ENCODE measurements at regions not wholly inside any gene's neighbourhood (a gene's known extent, or its start where the extent isn't known, plus 50 kb on each side); places are given as distances from the start of the nearest gene placed in this dataset.

DNA sequence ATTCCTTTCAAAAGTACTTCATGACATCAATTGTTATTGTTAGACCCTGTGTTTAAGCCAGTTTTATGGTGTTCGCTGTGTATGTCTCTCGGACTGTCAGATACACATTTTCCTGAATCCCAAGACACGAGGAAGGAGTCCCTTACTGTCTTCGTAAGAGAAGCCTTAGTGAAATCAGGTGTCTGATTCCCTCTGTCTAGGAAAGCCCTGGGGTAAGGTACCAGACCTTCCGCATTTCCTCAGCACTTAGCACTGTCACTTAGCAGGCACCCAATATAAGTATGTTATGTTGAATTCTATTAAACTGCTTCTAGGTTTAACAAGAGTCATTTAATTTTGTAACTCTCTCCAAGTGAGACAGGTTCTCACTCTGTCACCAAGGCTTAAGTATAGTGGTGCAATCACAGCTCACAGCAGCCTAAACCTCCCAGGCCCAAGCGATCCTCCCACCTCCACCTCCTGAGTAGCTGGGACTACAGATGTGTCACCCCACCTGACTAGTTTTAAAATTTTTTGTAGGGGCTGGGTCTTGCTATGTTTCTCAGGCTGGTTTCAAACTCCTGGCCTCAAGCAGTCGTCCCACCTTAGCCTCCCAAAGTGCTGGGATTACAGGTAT is 111.0 kb downstream of the BBS10 start:
- Histone ChIP-seq H3K27me3 (ENCODE audit: insufficient read depth, insufficient read length) (no peaks in the 10 kb centered on the region), H3K9me3 (ENCODE audit: insufficient read depth, low read length) (peaks cover 11% of the 10 kb centered on the region; the same call in 1 of the 2 replicates), H3K4me3 (ENCODE audit: insufficient read length, low read depth) (no peak overlapping the region), H3K9ac (ENCODE audit: insufficient read length, low read depth) (no peak overlapping the region), H3K36me3 (ENCODE audit: insufficient read depth, insufficient read length, low read length) (no peaks in the 10 kb centered on the region), H3K4me1 (ENCODE audit: insufficient read depth, insufficient read length) (no peaks in the 10 kb centered on the region)
- DNase-seq (ENCODE audit: low read depth, low spot score), result no peak
- TF ChIP-seq ZNF274 (IDR thresholded peaks at IDR 0.05; ENCODE audit: low read depth, low read length) (no peak), YY1 (IDR thresholded peaks at IDR 0.05; ENCODE audit: insufficient read depth, insufficient read length) (no peak), SUZ12 (IDR thresholded peaks at IDR 0.05; ENCODE audit: extremely low read depth, insufficient read depth, insufficient read length) (no peak)

DNA sequence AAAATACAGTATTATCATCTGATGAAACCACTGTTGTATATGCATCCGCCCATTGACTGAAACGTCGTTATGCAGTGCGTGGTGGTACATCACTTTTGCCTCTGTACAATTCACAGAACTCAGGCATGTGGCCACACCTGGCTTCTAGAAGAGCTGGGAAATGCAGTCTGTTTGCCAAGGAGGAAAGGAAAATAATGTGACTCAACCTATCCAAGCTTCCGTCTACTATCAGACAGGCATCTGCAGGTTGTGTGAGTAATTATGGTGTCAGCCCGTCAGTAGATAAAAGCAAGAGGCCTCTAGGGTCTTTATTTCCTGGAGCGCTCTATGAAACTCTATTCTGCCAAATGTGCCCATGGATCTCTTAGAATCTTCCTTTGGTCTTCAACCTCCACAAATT is 111.6 kb downstream of the BBS10 start:
- Histone ChIP-seq H3K4me3 (ENCODE audit: insufficient read length, low read depth) (no peak overlapping the region), H3K4me1 (ENCODE audit: insufficient read depth, insufficient read length) (no peaks in the 10 kb centered on the region), H3K27me3 (ENCODE audit: insufficient read depth, insufficient read length) (no peaks in the 10 kb centered on the region), H3K9ac (ENCODE audit: insufficient read length, low read depth) (no peak overlapping the region), H3K9me3 (ENCODE audit: insufficient read depth, low read length) (peaks cover 11% of the 10 kb centered on the region; the same call in 1 of the 2 replicates), H3K36me3 (ENCODE audit: insufficient read depth, insufficient read length, low read length) (no peaks in the 10 kb centered on the region)
- DNase-seq (ENCODE audit: low read depth, low spot score), result no peak
- no peak for TF ChIP-seq SUZ12 (IDR thresholded peaks at IDR 0.05; ENCODE audit: extremely low read depth, insufficient read depth, insufficient read length)
- no peak for TF ChIP-seq YY1 (IDR thresholded peaks at IDR 0.05; ENCODE audit: insufficient read depth, insufficient read length)
- no peak for TF ChIP-seq ZNF274 (IDR thresholded peaks at IDR 0.05; ENCODE audit: low read depth, low read length)

DNA sequence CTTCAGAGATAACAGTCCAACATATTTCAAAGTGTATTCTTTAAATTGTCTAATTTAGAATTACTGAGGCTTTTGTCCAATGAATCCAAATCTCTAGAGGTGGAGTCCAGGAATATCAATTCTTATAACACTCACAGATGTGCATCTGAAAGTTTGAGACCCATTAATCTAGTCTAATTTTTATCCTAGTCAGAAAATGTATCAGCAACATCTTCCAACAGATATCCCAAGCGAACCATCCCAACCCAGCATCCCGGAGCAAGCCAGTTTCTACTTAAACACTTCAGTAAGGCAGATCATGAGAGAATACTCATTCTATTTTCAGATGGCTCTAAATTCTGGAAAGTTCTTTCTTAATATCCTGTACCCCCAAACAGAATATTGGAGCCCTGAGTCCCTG is 113.5 kb downstream of the BBS10 start:
- no peak for DNase-seq (ENCODE audit: low read depth, low spot score)
- Histone ChIP-seq H3K9me3 (ENCODE audit: insufficient read depth, low read length) (no peaks in the 10 kb centered on the region), H3K4me1 (ENCODE audit: insufficient read depth, insufficient read length) (no peaks in the 10 kb centered on the region), H3K4me3 (ENCODE audit: insufficient read length, low read depth) (no peak overlapping the region), H3K27me3 (ENCODE audit: insufficient read depth, insufficient read length) (no peaks in the 10 kb centered on the region), H3K9ac (ENCODE audit: insufficient read length, low read depth) (no peak overlapping the region), H3K36me3 (ENCODE audit: insufficient read depth, insufficient read length, low read length) (no peaks in the 10 kb centered on the region)
- TF ChIP-seq SUZ12 (IDR thresholded peaks at IDR 0.05; ENCODE audit: extremely low read depth, insufficient read depth, insufficient read length) (no peak), YY1 (IDR thresholded peaks at IDR 0.05; ENCODE audit: insufficient read depth, insufficient read length) (no peak), ZNF274 (IDR thresholded peaks at IDR 0.05; ENCODE audit: low read depth, low read length) (no peak)

DNA sequence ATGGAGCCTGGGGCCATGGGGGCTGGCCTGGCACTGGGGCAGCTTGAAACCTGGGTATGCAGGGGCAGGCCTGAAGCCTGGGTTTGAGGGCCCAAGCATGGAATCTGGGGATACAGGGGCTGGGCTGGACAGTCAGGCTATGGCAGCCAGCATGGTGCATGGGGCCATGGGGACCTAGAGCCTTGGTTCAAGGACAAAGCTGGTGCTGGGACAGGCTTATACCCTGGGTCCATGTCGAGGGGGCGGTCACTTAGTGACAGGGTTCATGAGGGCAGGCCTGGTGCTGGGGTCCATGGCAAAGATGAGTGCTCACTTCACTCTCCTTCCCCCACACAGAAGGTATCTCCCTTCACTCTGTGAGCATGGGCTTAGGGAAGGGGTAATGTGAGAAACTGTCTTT is 116.2 kb downstream of the BBS10 start:
- Histone ChIP-seq H3K4me3 (ENCODE audit: insufficient read length, low read depth) (no peak overlapping the region), H3K4me1 (ENCODE audit: insufficient read depth, insufficient read length) (no peaks in the 10 kb centered on the region), H3K9me3 (ENCODE audit: insufficient read depth, low read length) (no peaks in the 10 kb centered on the region), H3K27me3 (ENCODE audit: insufficient read depth, insufficient read length) (no peaks in the 10 kb centered on the region), H3K9ac (ENCODE audit: insufficient read length, low read depth) (no peak overlapping the region), H3K36me3 (ENCODE audit: insufficient read depth, insufficient read length, low read length) (no peaks in the 10 kb centered on the region)
- TF ChIP-seq SUZ12 (IDR thresholded peaks at IDR 0.05; ENCODE audit: extremely low read depth, insufficient read depth, insufficient read length), result no peak
- no peak for DNase-seq (ENCODE audit: low read depth, low spot score)

DNA sequence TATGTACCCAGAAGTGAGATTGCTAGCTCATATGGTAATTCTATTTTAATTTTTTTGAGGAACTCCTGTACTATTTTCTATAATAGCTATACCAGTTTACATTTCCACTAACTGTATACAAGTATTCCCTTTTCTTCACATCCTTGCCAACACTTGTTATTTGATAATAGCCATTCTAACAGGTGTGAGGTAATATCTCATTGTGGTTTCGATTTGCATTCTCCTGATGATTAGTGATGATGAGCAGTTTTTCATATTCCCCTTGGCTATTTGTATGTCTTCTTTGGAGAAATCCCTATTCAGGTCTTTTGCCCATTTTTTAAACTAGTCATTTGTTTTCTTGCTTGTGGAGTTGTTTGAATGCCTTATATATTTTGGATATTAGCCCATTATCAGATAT is 121.3 kb downstream of the BBS10 start:
- TF ChIP-seq SUZ12 (IDR thresholded peaks at IDR 0.05; ENCODE audit: extremely low read depth, insufficient read depth, insufficient read length) (no peak), YY1 (IDR thresholded peaks at IDR 0.05; ENCODE audit: insufficient read depth, insufficient read length) (no peak), ZNF274 (IDR thresholded peaks at IDR 0.05; ENCODE audit: low read depth, low read length) (no peak)
- no peaks in the 10 kb centered on the region for H3K4me1 ChIP-seq (ENCODE audit: insufficient read depth, insufficient read length)
- H3K4me3 ChIP-seq (ENCODE audit: insufficient read length, low read depth), result no peak overlapping the region
- no peak for DNase-seq (ENCODE audit: low read depth, low spot score)
- no peaks in the 10 kb centered on the region for H3K27me3 ChIP-seq (ENCODE audit: insufficient read depth, insufficient read length)
- no peak overlapping the region for H3K9ac ChIP-seq (ENCODE audit: insufficient read length, low read depth)
- H3K9me3 ChIP-seq (ENCODE audit: insufficient read depth, low read length), result no peaks in the 10 kb centered on the region
- no peaks in the 10 kb centered on the region for H3K36me3 ChIP-seq (ENCODE audit: insufficient read depth, insufficient read length, low read length)

DNA sequence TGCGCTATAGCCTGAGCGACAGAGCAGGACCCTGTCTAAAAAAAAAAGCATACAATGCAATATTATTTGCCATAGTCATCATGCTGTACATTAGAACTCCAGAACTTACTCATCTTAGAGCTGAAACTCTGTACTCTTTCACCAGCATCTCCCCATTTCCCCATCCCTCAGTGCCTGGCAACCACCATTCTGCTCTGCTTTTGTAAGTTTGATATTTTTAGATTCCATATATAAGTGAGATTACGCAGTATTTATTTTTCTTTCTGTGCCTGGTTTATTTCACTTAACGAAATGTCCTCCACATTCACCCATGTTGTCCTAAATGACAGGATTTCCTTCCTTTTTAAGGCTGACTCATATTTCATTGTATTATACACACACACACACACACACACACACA is 121.8 kb downstream of the BBS10 start:
- no peaks in the 10 kb centered on the region for H3K27me3 ChIP-seq (ENCODE audit: insufficient read depth, insufficient read length)
- H3K36me3 ChIP-seq (ENCODE audit: insufficient read depth, insufficient read length, low read length), result no peaks in the 10 kb centered on the region
- DNase-seq (ENCODE audit: low read depth, low spot score), result no peak
- TF ChIP-seq ZNF274 (IDR thresholded peaks at IDR 0.05; ENCODE audit: low read depth, low read length) (no peak), SUZ12 (IDR thresholded peaks at IDR 0.05; ENCODE audit: extremely low read depth, insufficient read depth, insufficient read length) (no peak), YY1 (IDR thresholded peaks at IDR 0.05; ENCODE audit: insufficient read depth, insufficient read length) (no peak)
- no peaks in the 10 kb centered on the region for H3K9me3 ChIP-seq (ENCODE audit: insufficient read depth, low read length)
- no peak overlapping the region for H3K9ac ChIP-seq (ENCODE audit: insufficient read length, low read depth)
- no peaks in the 10 kb centered on the region for H3K4me1 ChIP-seq (ENCODE audit: insufficient read depth, insufficient read length)
- H3K4me3 ChIP-seq (ENCODE audit: insufficient read length, low read depth), result no peak overlapping the region

DNA sequence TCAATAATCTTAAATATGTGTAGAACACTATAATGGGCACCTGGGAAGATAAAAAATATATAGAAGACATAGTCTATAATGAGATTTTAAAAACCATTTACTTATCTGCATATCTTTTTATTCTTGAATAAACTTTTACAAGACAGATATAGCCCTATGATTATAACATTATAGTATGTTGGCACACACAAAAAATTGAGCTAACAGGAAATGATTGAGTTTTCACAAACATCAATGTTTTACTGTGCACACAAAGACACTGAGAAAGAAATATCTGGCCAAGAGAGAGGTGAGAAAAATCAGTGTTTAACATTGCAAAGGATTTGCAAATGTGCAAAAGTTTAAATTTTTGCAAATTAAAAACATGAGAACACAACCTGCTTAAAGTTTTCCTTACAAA is 124.3 kb downstream of the BBS10 start:
- DNase-seq (ENCODE audit: low read depth, low spot score), result no peak
- no peak overlapping the region for H3K4me3 ChIP-seq (ENCODE audit: insufficient read length, low read depth)
- H3K27me3 ChIP-seq (ENCODE audit: insufficient read depth, insufficient read length), result no peaks in the 10 kb centered on the region
- no peak for TF ChIP-seq SUZ12 (IDR thresholded peaks at IDR 0.05; ENCODE audit: extremely low read depth, insufficient read depth, insufficient read length)
- no peak for TF ChIP-seq YY1 (IDR thresholded peaks at IDR 0.05; ENCODE audit: insufficient read depth, insufficient read length)
- TF ChIP-seq ZNF274 (IDR thresholded peaks at IDR 0.05; ENCODE audit: low read depth, low read length), result no peak
- no peak overlapping the region for H3K9ac ChIP-seq (ENCODE audit: insufficient read length, low read depth)
- no peaks in the 10 kb centered on the region for H3K36me3 ChIP-seq (ENCODE audit: insufficient read depth, insufficient read length, low read length)
- no peaks in the 10 kb centered on the region for H3K9me3 ChIP-seq (ENCODE audit: insufficient read depth, low read length)
- H3K4me1 ChIP-seq (ENCODE audit: insufficient read depth, insufficient read length), result no peaks in the 10 kb centered on the region

All from NT2/D1 (cell line).